IMR-90 (cell line): ENCODE measurements at regions not wholly inside any gene's neighbourhood (a gene's known extent, or its start where the extent isn't known, plus 50 kb on each side); places are given as distances from the start of the nearest gene placed in this dataset.

Source experiments
- BHLHE40 ChIP-seq: fragments of 150-350 bp; IDR thresholded peaks from 2 replicates; pipeline ENCODE4 v1.6.1; 2016; ENCODE audit warnings: mild to moderate bottlenecking, low read depth, low read length
- MAFK ChIP-seq: IDR thresholded peaks from 2 replicates; pipeline ENCODE4 v1.6.1; 2012; ENCODE audit warnings: low read depth, low read length, improper control_type of control experiment
- MXI1 ChIP-seq: IDR thresholded peaks from 2 replicates; pipeline ENCODE4 v1.6.1; 2012; ENCODE audit warnings: low read depth, mild to moderate bottlenecking, low read length, moderate library complexity, borderline replicate concordance
- RAD21 ChIP-seq: IDR thresholded peaks from 2 replicates; pipeline ENCODE4 v1.6.1; 2012; ENCODE audit warnings: low read length, improper control_type of control experiment
- TF ChIP-seq, protein P1 (sequence below): conservative IDR thresholded peaks from 2 replicates; pipeline ENCODE4 v1.5.1; 2012; ENCODE audit warnings: mild to moderate bottlenecking, low read depth, low read length, improper control_type of control experiment
- TF ChIP-seq, protein P2 (sequence below): fragments of 150-350 bp; IDR thresholded peaks from 2 replicates; pipeline ENCODE4 v1.6.1; 2016; ENCODE audit warnings: low read depth, mild to moderate bottlenecking, low read length, moderate library complexity, borderline replicate concordance

DNA sequence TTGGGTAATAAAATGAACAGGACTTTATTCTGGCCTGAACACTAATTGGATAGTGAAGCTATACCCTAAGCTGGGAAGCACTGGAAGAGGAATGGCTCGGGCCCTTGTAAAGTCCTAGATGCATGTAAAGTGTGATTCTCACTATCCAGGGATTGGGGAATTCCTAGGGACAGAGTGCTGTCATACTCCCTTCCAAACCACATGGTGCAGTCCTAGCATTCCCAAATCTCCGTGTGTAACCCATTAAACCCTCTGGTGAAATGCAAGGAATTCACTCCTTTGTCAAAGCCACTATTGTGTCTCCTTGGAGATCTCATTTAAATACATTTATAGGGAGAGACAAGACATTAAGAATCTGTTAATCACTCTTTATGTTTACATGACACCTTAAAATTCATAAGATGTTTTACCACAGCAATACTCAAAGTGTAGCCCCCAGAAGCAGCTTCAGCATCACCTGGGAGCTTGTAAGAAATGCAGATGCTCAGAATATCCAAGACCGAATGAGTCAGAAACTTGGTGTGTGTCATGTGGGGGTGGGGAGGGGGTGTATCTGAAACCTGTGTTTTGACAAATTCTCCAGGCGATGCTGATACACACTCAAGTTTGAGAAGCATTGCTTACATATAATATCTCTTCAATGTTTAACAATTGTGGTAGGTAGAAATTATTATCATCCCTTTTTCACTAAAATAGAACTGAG, 121.8 kb upstream of the NPHP3 start:
- TF ChIP-seq, protein P1, sequence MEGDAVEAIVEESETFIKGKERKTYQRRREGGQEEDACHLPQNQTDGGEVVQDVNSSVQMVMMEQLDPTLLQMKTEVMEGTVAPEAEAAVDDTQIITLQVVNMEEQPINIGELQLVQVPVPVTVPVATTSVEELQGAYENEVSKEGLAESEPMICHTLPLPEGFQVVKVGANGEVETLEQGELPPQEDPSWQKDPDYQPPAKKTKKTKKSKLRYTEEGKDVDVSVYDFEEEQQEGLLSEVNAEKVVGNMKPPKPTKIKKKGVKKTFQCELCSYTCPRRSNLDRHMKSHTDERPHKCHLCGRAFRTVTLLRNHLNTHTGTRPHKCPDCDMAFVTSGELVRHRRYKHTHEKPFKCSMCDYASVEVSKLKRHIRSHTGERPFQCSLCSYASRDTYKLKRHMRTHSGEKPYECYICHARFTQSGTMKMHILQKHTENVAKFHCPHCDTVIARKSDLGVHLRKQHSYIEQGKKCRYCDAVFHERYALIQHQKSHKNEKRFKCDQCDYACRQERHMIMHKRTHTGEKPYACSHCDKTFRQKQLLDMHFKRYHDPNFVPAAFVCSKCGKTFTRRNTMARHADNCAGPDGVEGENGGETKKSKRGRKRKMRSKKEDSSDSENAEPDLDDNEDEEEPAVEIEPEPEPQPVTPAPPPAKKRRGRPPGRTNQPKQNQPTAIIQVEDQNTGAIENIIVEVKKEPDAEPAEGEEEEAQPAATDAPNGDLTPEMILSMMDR: no peak
- TF ChIP-seq RAD21 (no peak), MAFK (no peak), MXI1 (no peak), BHLHE40 (no peak)
- TF ChIP-seq, protein P2, sequence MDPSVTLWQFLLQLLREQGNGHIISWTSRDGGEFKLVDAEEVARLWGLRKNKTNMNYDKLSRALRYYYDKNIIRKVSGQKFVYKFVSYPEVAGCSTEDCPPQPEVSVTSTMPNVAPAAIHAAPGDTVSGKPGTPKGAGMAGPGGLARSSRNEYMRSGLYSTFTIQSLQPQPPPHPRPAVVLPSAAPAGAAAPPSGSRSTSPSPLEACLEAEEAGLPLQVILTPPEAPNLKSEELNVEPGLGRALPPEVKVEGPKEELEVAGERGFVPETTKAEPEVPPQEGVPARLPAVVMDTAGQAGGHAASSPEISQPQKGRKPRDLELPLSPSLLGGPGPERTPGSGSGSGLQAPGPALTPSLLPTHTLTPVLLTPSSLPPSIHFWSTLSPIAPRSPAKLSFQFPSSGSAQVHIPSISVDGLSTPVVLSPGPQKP: no peak
